ENCODE measurements at regions not wholly inside any gene's neighbourhood (a gene's known extent, or its start where the extent isn't known, plus 50 kb on each side); places are given as distances from the start of the nearest gene placed in this dataset.
A peak's percentile ranks its signal among the peaks of the same experiment; 100 is the strongest.

GRCh38 chr18:23359421-23359820 lies 93.7 kb upstream of the RIOK3 start:
- Histone ChIP-seq H3K27me3 (no peaks in the 10 kb centered on the region), H3K27ac (peak overlapping the region in 1 of 2 donors; percentile 76), H3K36me3 (no peaks in the 10 kb centered on the region), H3K9me3 (no peaks in the 10 kb centered on the region), H3K4me1 (peaks cover 0 to 4% of the 10 kb centered on the region in 2 donors), H3K4me3 (no peak overlapping the region)
- TF ChIP-seq POLR2A (IDR thresholded peaks at IDR 0.05) (no peak), CTCF (IDR thresholded peaks at IDR 0.05) (no peak)
- intact Hi-C loops (cut with DNase I; ENCODE audit: low total_unique reads), result no loop called here
- no peak for DNase-seq

GRCh38 chr18:23363865-23364570 lies 89.1 kb upstream of the RIOK3 start:
- intact Hi-C loops (cut with DNase I; ENCODE audit: low total_unique reads), result no loop called here
- TF ChIP-seq POLR2A (IDR thresholded peaks at IDR 0.05), result no peak
- no peak for TF ChIP-seq CTCF (IDR thresholded peaks at IDR 0.05)
- H3K27me3 ChIP-seq, result no peaks in the 10 kb centered on the region
- no peaks in the 10 kb centered on the region for H3K4me1 ChIP-seq
- H3K27ac ChIP-seq, result no peak overlapping the region
- no peaks in the 10 kb centered on the region for H3K36me3 ChIP-seq
- no peak overlapping the region for H3K4me3 ChIP-seq
- DNase-seq, result no peak
- no peaks in the 10 kb centered on the region for H3K9me3 ChIP-seq

GRCh38 chr18:23365602-23366001 lies 87.5 kb upstream of the RIOK3 start:
- no peak for DNase-seq
- H3K36me3 ChIP-seq, result no peaks in the 10 kb centered on the region
- H3K9me3 ChIP-seq, result no peaks in the 10 kb centered on the region
- no peaks in the 10 kb centered on the region for H3K4me1 ChIP-seq
- H3K27ac ChIP-seq, result peak overlapping the region in 1 of 2 donors; percentile 40
- intact Hi-C loops (cut with DNase I; ENCODE audit: low total_unique reads), result no loop called here
- no peak overlapping the region for H3K4me3 ChIP-seq
- H3K27me3 ChIP-seq, result no peaks in the 10 kb centered on the region
- TF ChIP-seq POLR2A (IDR thresholded peaks at IDR 0.05) (no peak), CTCF (IDR thresholded peaks at IDR 0.05) (no peak)

GRCh38 chr18:23369266-23369665 lies 83.8 kb upstream of the RIOK3 start:
- no peaks in the 10 kb centered on the region for H3K27me3 ChIP-seq
- H3K36me3 ChIP-seq, result no peaks in the 10 kb centered on the region
- intact Hi-C loops (cut with DNase I; ENCODE audit: low total_unique reads), result no loop called here
- no peak overlapping the region for H3K4me3 ChIP-seq
- TF ChIP-seq POLR2A (IDR thresholded peaks at IDR 0.05) (no peak), CTCF (IDR thresholded peaks at IDR 0.05) (no peak)
- H3K27ac ChIP-seq, result no peak overlapping the region
- H3K9me3 ChIP-seq, result no peaks in the 10 kb centered on the region
- DNase-seq, result no peak
- no peaks in the 10 kb centered on the region for H3K4me1 ChIP-seq

- Histone ChIP-seq H3K9me3 (no peaks in the 10 kb centered on the region), H3K4me1 (peaks cover 0 to 4% of the 10 kb centered on the region in 2 donors), H3K27ac (no peak overlapping the region), H3K4me3 (no peak overlapping the region), H3K36me3 (no peaks in the 10 kb centered on the region), H3K27me3 (no peaks in the 10 kb centered on the region)
- no peak for TF ChIP-seq POLR2A (IDR thresholded peaks at IDR 0.05)
- TF ChIP-seq CTCF (IDR thresholded peaks at IDR 0.05), result no peak
- DNase-seq, result no peak
- intact Hi-C loops (cut with DNase I; ENCODE audit: low total_unique reads), result loop anchor here (10.0 kb wide), 1 partner anchor 239 kb away; the partner anchor contains the start of gene CABLES1
Observed at GRCh38 chr18:23373570-23373969, 79.5 kb upstream of the RIOK3 start.
